HCT116 (cell line): ENCODE measurements at regions not wholly inside any gene's neighbourhood (a gene's known extent, or its start where the extent isn't known, plus 50 kb on each side); places are given as distances from the start of the nearest gene placed in this dataset.

Source experiments
- ATAC-seq: fragments of 200-7000 bp; cut with Tn5 transposase; 2 replicates; pipeline ENCODE4 v1.9.1; 2020; ENCODE audit warnings: mild to moderate bottlenecking, moderate library complexity
- BruUV-seq: library from RNA; stranded (reverse); fragments of 400-500 nt; replicated peaks from 2 replicates; lab custom pipeline; 2021; lab: Mats Ljungman, UMichigan
- CTCF ChIA-PET: fragments of 300-600 bp; sonication (Branson Sonifier 250); formaldehyde crosslinking; loops from one replicate; lab custom pipeline; 2021; ENCODE audit warnings: antibody characterized with exemption; lab: Charles Lee
- POLR2A ChIA-PET: fragments of 300-600, 350-600 bp; sonication (Branson Sonifier 250); formaldehyde crosslinking; loops from one replicate; lab custom pipeline; 2021; ENCODE audit warnings: antibody characterized with exemption; lab: Charles Lee
- RAD21 ChIA-PET, 2 experiments: fragments of 300-600 bp; sonication (Branson Sonifier 250); formaldehyde crosslinking; loops; one replicate each; lab custom pipeline; 2023; ENCODE audit warnings: low total read pairs in 2 of 2; ENCODE audit not compliant: uncharacterized antibody in 2 of 2, unreplicated experiment in 2 of 2, low non-redundant PET in 1 of 2; lab: Charles Lee
- DNase-seq: peaks from one replicate; pipeline ENCODE4 v3.0.0-alpha.2; 2010; ENCODE audit warnings: low read depth, low spot score
- H2AFZ ChIP-seq: fragments of 200-600 bp; shearing (Covaris generic), sonication (generic); 2 replicates; pipeline ENCODE4 v1.6.1; 2017; ENCODE audit warnings: low read depth, mixed run types, mixed read lengths, antibody characterized with exemption, low read length; ENCODE audit not compliant: poor library complexity, severe bottlenecking
- H3K27ac ChIP-seq: 2 replicates; pipeline ENCODE4 v1.5.1; 2012; ENCODE audit warnings: low read depth, low read length
- H3K27me3 ChIP-seq: fragments of 200-600 bp; sonication (generic); 2 replicates; pipeline ENCODE4 v1.6.1; 2016; ENCODE audit warnings: mixed run types, low read length, mixed read lengths; ENCODE audit not compliant: insufficient read depth
- H3K36me3 ChIP-seq, 2 experiments: fragments of 200-500 bp in 1 of 2; fragments of 200-600 bp in 1 of 2; sonication (Bioruptor generic) in 1 of 2; sonication (generic) in 1 of 2; 2 replicates each; pipeline versions ENCODE4 v1.5.1 to v1.6.1; 2014 to 2016; ENCODE audit warnings: low read length in 2 of 2, inconsistent platforms in 1 of 2, mixed read lengths in 1 of 2, mixed run types in 1 of 2; ENCODE audit not compliant: insufficient read depth in 2 of 2, control insufficient read depth in 1 of 2
- H3K4me1 ChIP-seq, 2 experiments: fragments of 200-600 bp in 1 of 2; sonication (generic) in 1 of 2; 2 replicates each; pipeline versions ENCODE4 v1.5.1 to v1.6.1; 2012 to 2017; ENCODE audit warnings: low read length in 2 of 2, inconsistent platforms in 1 of 2, mild to moderate bottlenecking in 1 of 2, mixed read lengths in 1 of 2, mixed run types in 1 of 2, moderate library complexity in 1 of 2; ENCODE audit not compliant: insufficient read depth in 2 of 2, control insufficient read depth in 1 of 2
- H3K4me2 ChIP-seq: fragments of 200-600 bp; sonication (generic); 2 replicates; pipeline ENCODE4 v1.6.1; 2017; ENCODE audit warnings: mixed run types, low read length, mixed read lengths
- H3K4me3 ChIP-seq, 2 experiments: fragments of 200-600 bp in 1 of 2; sonication (generic) in 1 of 2; replicated peaks in 1 of 2; 2 replicates each; pipeline ENCODE4 v1.5.1; 2011 to 2016; ENCODE audit warnings: low read length in 2 of 2, control low read depth in 1 of 2, low read depth in 1 of 2, mild to moderate bottlenecking in 1 of 2, mixed read lengths in 1 of 2, mixed run types in 1 of 2
- H3K79me2 ChIP-seq: fragments of 200-600 bp; sonication (generic); 2 replicates; pipeline ENCODE4 v1.6.1; 2017; ENCODE audit warnings: mild to moderate bottlenecking, mixed run types, low read length, moderate library complexity, mixed read lengths; ENCODE audit not compliant: insufficient read depth
- H3K9ac ChIP-seq: fragments of 200-600 bp; sonication (generic); 2 replicates; pipeline ENCODE4 v1.6.1; 2016; ENCODE audit warnings: low read length, mixed read lengths
- H3K9me2 ChIP-seq: fragments of 200-600 bp; sonication (generic), shearing (Covaris generic); 2 replicates; pipeline ENCODE4 v1.6.1; 2017; ENCODE audit warnings: mixed run types, mild to moderate bottlenecking, moderate library complexity; ENCODE audit not compliant: insufficient read depth
- H3K9me3 ChIP-seq, 2 experiments: fragments of 200-500 bp in 1 of 2; fragments of 200-600 bp in 1 of 2; sonication (Bioruptor generic) in 1 of 2; sonication (generic) in 1 of 2; 2 replicates each; pipeline ENCODE4 v1.6.1; 2014 to 2017; ENCODE audit warnings: low read length in 2 of 2, mixed read lengths in 2 of 2, inconsistent platforms in 1 of 2, low read depth in 1 of 2, mild to moderate bottlenecking in 1 of 2, mixed run types in 1 of 2, moderate library complexity in 1 of 2; ENCODE audit not compliant: control insufficient read depth in 1 of 2, insufficient read depth in 1 of 2
- H4K20me1 ChIP-seq: fragments of 200-600 bp; sonication (generic), shearing (Covaris generic); 2 replicates; pipeline ENCODE4 v1.6.1; 2017; ENCODE audit warnings: mixed run types, mild to moderate bottlenecking, moderate library complexity; ENCODE audit not compliant: insufficient read depth
- CBX3 ChIP-seq: IDR thresholded peaks from 2 replicates; pipeline ENCODE4 v1.6.1; 2012; ENCODE audit warnings: low read depth
- EZH2phosphoT487 ChIP-seq: fragments of 200-600 bp; IDR thresholded peaks from 2 replicates; pipeline ENCODE4 v1.6.1; 2018; ENCODE audit warnings: antibody characterized with exemption, borderline replicate concordance
- FOSL1 ChIP-seq: IDR thresholded peaks from 2 replicates; pipeline ENCODE4 v1.6.1; 2012; ENCODE audit warnings: low read depth
- RAD21 ChIP-seq: IDR thresholded peaks from 2 replicates; pipeline ENCODE4 v1.6.1; 2012; ENCODE audit warnings: low read depth, mild to moderate bottlenecking
- SP1 ChIP-seq: IDR thresholded peaks from 2 replicates; pipeline ENCODE4 v1.6.1; 2012; ENCODE audit warnings: low read depth
- SRF ChIP-seq: IDR thresholded peaks from 2 replicates; pipeline ENCODE4 v1.6.1; 2012; ENCODE audit warnings: low read depth
- TCF7L2 ChIP-seq: IDR thresholded peaks from 2 replicates; pipeline ENCODE4 v1.7.0; 2011; ENCODE audit warnings: borderline replicate concordance, inconsistent platforms; ENCODE audit not compliant: insufficient read depth, insufficient read length; ENCODE audit errors: extremely low read depth
- YY1 ChIP-seq: IDR thresholded peaks from 2 replicates; pipeline ENCODE4 v1.6.1; 2011; ENCODE audit warnings: low read length, low read depth, moderate library complexity, mild to moderate bottlenecking; ENCODE audit not compliant: insufficient replicate concordance; ENCODE audit errors: extremely low read depth
- intact Hi-C: fragments of 100-400 bp; cut with micrococcal nuclease; formaldehyde crosslinking; loops from 2 replicates; pipeline ENCODE4 v1.10.0; 2022
- TF ChIP-seq, protein P1 (sequence below): IDR thresholded peaks from 2 replicates; pipeline ENCODE4 v1.6.1; 2012
- TF ChIP-seq, protein P2 (sequence below): IDR thresholded peaks from 2 replicates; pipeline ENCODE4 v1.6.1; 2011; ENCODE audit warnings: mild to moderate bottlenecking, low read length, moderate library complexity; ENCODE audit not compliant: insufficient replicate concordance; ENCODE audit errors: extremely low read depth
- TF ChIP-seq, protein P3 (sequence below): IDR thresholded peaks from 2 replicates; pipeline ENCODE4 v1.6.1; 2012

DNA sequence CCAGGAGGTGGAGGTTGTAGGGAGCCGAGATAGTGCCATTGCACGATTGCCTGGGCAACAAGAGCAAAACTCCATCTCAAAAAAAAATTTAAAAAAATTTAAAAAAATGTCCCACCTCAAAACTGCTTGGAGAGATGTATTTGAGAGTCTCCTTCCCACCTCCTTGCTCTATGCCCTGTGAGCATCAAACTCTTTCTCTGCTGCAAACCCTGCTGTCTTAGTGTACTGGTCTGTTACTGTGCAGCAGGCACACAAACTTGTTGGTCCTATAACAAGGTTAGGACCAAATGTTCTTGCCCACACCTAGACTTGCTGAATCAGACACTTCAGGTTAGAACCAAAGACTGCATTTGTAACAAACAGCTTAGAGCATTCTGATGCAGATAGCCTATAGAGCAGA lies 153.5 kb upstream of the FUT8 start:
- no TSS peak for BruUV-seq
- no peaks in the 10 kb centered on the region for H4K20me1 ChIP-seq
- H3K79me2 ChIP-seq = no peaks in the 10 kb centered on the region
- POLR2A ChIA-PET = interaction anchor here (0.6 to 1.4 kb wide), 2 partner anchors 9 to 109 kb away, joined by 3 read pairs; no protein-coding TSS in a partner anchor
- H3K27ac ChIP-seq = peak overlapping the region; percentile 64; the same call in 1 of the 2 replicates
- no peaks in the 10 kb centered on the region for H3K27me3 ChIP-seq
- H3K9ac ChIP-seq = no peak overlapping the region
- RAD21 ChIA-PET = no interaction called here
- H3K9me3 ChIP-seq = 0 out of 4 replicates have a peak, but pooled peaks cover 0 to 3% of the 10 kb centered on the region in 2 experiments
- H3K4me2 ChIP-seq = peak overlapping the region; percentile 65
- H3K4me3 ChIP-seq = no peak overlapping the region
- no peak overlapping the region for H2AFZ ChIP-seq
- peaks cover 41 to 74% of the 10 kb centered on the region in 2 experiments for H3K4me1 ChIP-seq
- ATAC-seq (no peak), DNase-seq (no peak)
- TF ChIP-seq CBX3 = peak; percentile 95
- TF ChIP-seq YY1 = no peak
- H3K36me3 ChIP-seq = no peaks in the 10 kb centered on the region
- CTCF ChIA-PET = no interaction called here
- intact Hi-C loops = loop anchor here (5.0 kb wide), 1 partner anchor 98 kb away; no protein-coding TSS in a partner anchor
- H3K9me2 ChIP-seq = no peaks in the 10 kb centered on the region

DNA sequence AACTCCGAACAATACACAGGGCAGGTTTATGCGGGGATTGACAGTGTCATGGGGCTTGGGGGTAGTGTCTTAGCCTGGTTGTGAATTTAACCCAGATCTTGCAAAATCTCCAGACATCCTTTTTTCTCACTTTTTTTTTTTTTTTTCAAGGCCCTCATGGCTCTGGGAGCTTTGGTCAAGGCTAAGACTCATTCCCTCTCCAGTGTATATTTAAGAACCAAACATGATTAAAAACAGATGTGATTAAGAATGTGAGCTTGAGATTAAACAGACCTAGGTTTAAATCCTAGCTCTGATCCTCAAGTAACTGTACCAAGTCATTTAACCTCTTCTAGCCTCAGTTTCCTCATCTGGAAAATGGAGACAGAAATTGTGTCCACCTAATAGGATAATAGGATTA lies 151.7 kb upstream of the FUT8 start:
- Histone ChIP-seq H2AFZ (no peak overlapping the region), H3K4me2 (no peak overlapping the region), H3K27me3 (no peaks in the 10 kb centered on the region), H3K4me1 (peaks cover 25 to 61% of the 10 kb centered on the region in 2 experiments), H3K4me3 (no peak overlapping the region), H3K36me3 (no peaks in the 10 kb centered on the region), H3K9me3 (0 out of 4 replicates have a peak, but pooled peaks cover 0 to 3% of the 10 kb centered on the region in 2 experiments), H3K79me2 (no peaks in the 10 kb centered on the region), H4K20me1 (no peaks in the 10 kb centered on the region), H3K9me2 (no peaks in the 10 kb centered on the region), H3K27ac (no peak overlapping the region), H3K9ac (no peak overlapping the region)
- BruUV-seq = no TSS peak
- intact Hi-C loops = no loop called here
- RAD21 ChIA-PET = no interaction called here
- DNase-seq (no peak), ATAC-seq (no peak)
- CTCF ChIA-PET = no interaction called here
- TF ChIP-seq, protein P1, sequence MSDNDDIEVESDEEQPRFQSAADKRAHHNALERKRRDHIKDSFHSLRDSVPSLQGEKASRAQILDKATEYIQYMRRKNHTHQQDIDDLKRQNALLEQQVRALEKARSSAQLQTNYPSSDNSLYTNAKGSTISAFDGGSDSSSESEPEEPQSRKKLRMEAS = no peak
- TF ChIP-seq, protein P2, sequence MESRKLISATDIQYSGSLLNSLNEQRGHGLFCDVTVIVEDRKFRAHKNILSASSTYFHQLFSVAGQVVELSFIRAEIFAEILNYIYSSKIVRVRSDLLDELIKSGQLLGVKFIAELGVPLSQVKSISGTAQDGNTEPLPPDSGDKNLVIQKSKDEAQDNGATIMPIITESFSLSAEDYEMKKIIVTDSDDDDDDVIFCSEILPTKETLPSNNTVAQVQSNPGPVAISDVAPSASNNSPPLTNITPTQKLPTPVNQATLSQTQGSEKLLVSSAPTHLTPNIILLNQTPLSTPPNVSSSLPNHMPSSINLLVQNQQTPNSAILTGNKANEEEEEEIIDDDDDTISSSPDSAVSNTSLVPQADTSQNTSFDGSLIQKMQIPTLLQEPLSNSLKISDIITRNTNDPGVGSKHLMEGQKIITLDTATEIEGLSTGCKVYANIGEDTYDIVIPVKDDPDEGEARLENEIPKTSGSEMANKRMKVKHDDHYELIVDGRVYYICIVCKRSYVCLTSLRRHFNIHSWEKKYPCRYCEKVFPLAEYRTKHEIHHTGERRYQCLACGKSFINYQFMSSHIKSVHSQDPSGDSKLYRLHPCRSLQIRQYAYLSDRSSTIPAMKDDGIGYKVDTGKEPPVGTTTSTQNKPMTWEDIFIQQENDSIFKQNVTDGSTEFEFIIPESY = no peak
- no peak for TF ChIP-seq FOSL1
- TF ChIP-seq SP1 = no peak
- TF ChIP-seq SRF = no peak
- no peak for TF ChIP-seq EZH2phosphoT487
- TF ChIP-seq, protein P3, sequence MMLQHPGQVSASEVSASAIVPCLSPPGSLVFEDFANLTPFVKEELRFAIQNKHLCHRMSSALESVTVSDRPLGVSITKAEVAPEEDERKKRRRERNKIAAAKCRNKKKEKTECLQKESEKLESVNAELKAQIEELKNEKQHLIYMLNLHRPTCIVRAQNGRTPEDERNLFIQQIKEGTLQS = no peak
- TF ChIP-seq RAD21 = no peak
- no peak for TF ChIP-seq TCF7L2
- POLR2A ChIA-PET = no interaction called here
